Hepatocyte (in vitro differentiated cells): ENCODE measurements at regions not wholly inside any gene's neighbourhood (a gene's known extent, or its start where the extent isn't known, plus 50 kb on each side); places are given as distances from the start of the nearest gene placed in this dataset.

ENCODE experiments used
- DNase-seq: peaks from one replicate; pipeline ENCODE4 v3.0.0-alpha.2; 2016; ENCODE audit warnings: low spot score
- H2AFZ ChIP-seq: fragments of 200-600 bp; sonication (generic); 2 replicates; pipeline ENCODE4 v1.6.0; 2016; ENCODE audit warnings: antibody characterized with exemption, mild to moderate bottlenecking
- H3K27ac ChIP-seq: fragments of 200-600 bp; sonication (generic); 2 replicates; pipeline ENCODE4 v1.5.1; 2016; ENCODE audit warnings: mild to moderate bottlenecking
- H3K27me3 ChIP-seq: fragments of 200-600 bp; sonication (generic); 2 replicates; pipeline ENCODE4 v1.6.1; 2016
- H3K36me3 ChIP-seq: fragments of 200-600 bp; sonication (generic); replicated peaks from 2 replicates; pipeline ENCODE4 v1.5.1; 2016; ENCODE audit warnings: low read depth; ENCODE audit not compliant: insufficient read depth
- H3K4me1 ChIP-seq: fragments of 200-600 bp; sonication (generic); 2 replicates; pipeline ENCODE4 v1.5.1; 2016; ENCODE audit warnings: mild to moderate bottlenecking, moderate library complexity; ENCODE audit not compliant: insufficient read depth
- H3K4me2 ChIP-seq: fragments of 200-600 bp; sonication (generic); 2 replicates; pipeline ENCODE4 v1.6.0; 2016
- H3K4me3 ChIP-seq: fragments of 200-600 bp; sonication (generic); 2 replicates; pipeline ENCODE4 v1.5.1; 2016; ENCODE audit warnings: mild to moderate bottlenecking
- H3K79me2 ChIP-seq: fragments of 200-600 bp; sonication (generic); 2 replicates; pipeline ENCODE4 v1.6.0; 2017; ENCODE audit warnings: mild to moderate bottlenecking
- H3K9me2 ChIP-seq: fragments of 200-600 bp; sonication (generic); replicated peaks from 2 replicates; pipeline ENCODE4 v1.6.0; 2017; ENCODE audit warnings: mild to moderate bottlenecking; ENCODE audit not compliant: insufficient read depth
- H3K9me3 ChIP-seq: fragments of 200-600 bp; sonication (generic); 2 replicates; pipeline ENCODE4 v1.5.1; 2016; ENCODE audit warnings: low read depth, mild to moderate bottlenecking
- H4K20me1 ChIP-seq: fragments of 200-600 bp; sonication (generic); 2 replicates; pipeline ENCODE4 v1.6.0; 2016; ENCODE audit warnings: mild to moderate bottlenecking; ENCODE audit not compliant: insufficient read depth, poor library complexity, severe bottlenecking
- CTCF ChIP-seq: fragments of 200-600 bp; sonication (generic); IDR thresholded peaks from 2 replicates; pipeline ENCODE4 v1.5.1; 2016; ENCODE audit warnings: antibody characterized with exemption, mild to moderate bottlenecking; ENCODE audit not compliant: poor library complexity
- EZH2 ChIP-seq: fragments of 200-600 bp; sonication (generic); IDR thresholded peaks from 2 replicates; pipeline ENCODE4 v1.6.1; 2016; ENCODE audit warnings: antibody characterized with exemption, mild to moderate bottlenecking, borderline replicate concordance
- EZH2phosphoT487 ChIP-seq: fragments of 200-600 bp; sonication (generic); IDR thresholded peaks from one replicate; pipeline ENCODE4 v1.6.1; 2018; ENCODE audit warnings: antibody characterized with exemption, mild to moderate bottlenecking, low read depth, moderate library complexity; ENCODE audit not compliant: unreplicated experiment, severe bottlenecking
- WGBS: methylation state at CpG from one replicate; pipeline ENCODE4 v1.1.6; 2016; ENCODE audit warnings: low lambda C conversion rate; ENCODE audit errors: missing lambda C conversion rate; 5-methylcytosine and 5-hydroxymethylcytosine counted together

- no peaks in the 10 kb centered on the region for H3K79me2 ChIP-seq
- TF ChIP-seq CTCF, result no peak
- TF ChIP-seq EZH2, result no peak
- TF ChIP-seq EZH2phosphoT487, result no peak
- no peaks in the 10 kb centered on the region for H4K20me1 ChIP-seq
- H3K4me1 ChIP-seq, result no peaks in the 10 kb centered on the region
- H3K27ac ChIP-seq, result no peak overlapping the region
- H3K4me2 ChIP-seq, result no peak overlapping the region
- peaks cover 3% of the 10 kb centered on the region for H3K27me3 ChIP-seq
- WGBS, result 75% methylated on average over 28 of the region's 28 CpGs
- no peaks in the 10 kb centered on the region for H3K9me2 ChIP-seq
- no peak for DNase-seq
- no peaks in the 10 kb centered on the region for H3K9me3 ChIP-seq
- no peaks in the 10 kb centered on the region for H3K36me3 ChIP-seq
- no peak overlapping the region for H2AFZ ChIP-seq
- no peak overlapping the region for H3K4me3 ChIP-seq
Observed at GRCh38 chr15:69664572-69665571, 212.3 kb downstream of the RPLP1 start.

GRCh38 chr15:69665641-69666111 lies 213.1 kb downstream of the RPLP1 start:
- Histone ChIP-seq H3K79me2 (no peaks in the 10 kb centered on the region), H2AFZ (no peak overlapping the region), H3K27ac (no peak overlapping the region), H3K4me2 (no peak overlapping the region), H4K20me1 (no peaks in the 10 kb centered on the region), H3K27me3 (peaks cover 3% of the 10 kb centered on the region), H3K36me3 (no peaks in the 10 kb centered on the region), H3K9me3 (no peaks in the 10 kb centered on the region), H3K4me1 (no peaks in the 10 kb centered on the region), H3K4me3 (no peak overlapping the region), H3K9me2 (no peaks in the 10 kb centered on the region)
- WGBS, result 64% methylated on average over 10 of the region's 10 CpGs
- TF ChIP-seq EZH2phosphoT487 (no peak), EZH2 (no peak), CTCF (no peak)
- DNase-seq, result no peak

GRCh38 chr15:69666441-69666882 lies 213.8 kb downstream of the RPLP1 start:
- no peak overlapping the region for H3K4me3 ChIP-seq
- no peak overlapping the region for H3K27ac ChIP-seq
- WGBS, result 90% methylated on average over 10 of the region's 10 CpGs

More at GRCh38 chr15:69666441-69666882, 213.8 kb downstream of the RPLP1 start:
- H3K36me3 ChIP-seq, result no peaks in the 10 kb centered on the region
- H3K27me3 ChIP-seq, result peaks cover 3% of the 10 kb centered on the region
- no peaks in the 10 kb centered on the region for H3K79me2 ChIP-seq
- H3K4me2 ChIP-seq, result no peak overlapping the region
- TF ChIP-seq EZH2 (no peak), CTCF (no peak), EZH2phosphoT487 (no peak)
- no peaks in the 10 kb centered on the region for H3K9me3 ChIP-seq
- H3K4me1 ChIP-seq, result no peaks in the 10 kb centered on the region
- no peaks in the 10 kb centered on the region for H4K20me1 ChIP-seq
- DNase-seq, result no peak
- H3K9me2 ChIP-seq, result no peaks in the 10 kb centered on the region
- H2AFZ ChIP-seq, result no peak overlapping the region
